Skin of body (tissue), 1 donor: ENCODE measurements at regions not wholly inside any gene's neighbourhood (a gene's known extent, or its start where the extent isn't known, plus 50 kb on each side); places are given as distances from the start of the nearest gene placed in this dataset.

Experiments
- DNase-seq: peaks from one replicate; lab custom pipeline; 2025; lab: John Stamatoyannopoulos, UW

- no peak for DNase-seq
These were observed 585.8 kb downstream of the QKI start for GRCh38 chr6:164000276-164000675.

GRCh38 chr6:163999475-164000125 lies 585.1 kb downstream of the QKI start:
- DNase-seq = peak; percentile 27

GRCh38 chr6:163998496-163998895 lies 584.0 kb downstream of the QKI start:
- no peak for DNase-seq

GRCh38 chr6:163996491-163996890 lies 582.0 kb downstream of the QKI start:
- no peak for DNase-seq

GRCh38 chr6:163994566-163994965 lies 580.0 kb downstream of the QKI start:
- no peak for DNase-seq

- no peak for DNase-seq
These were observed 578.2 kb downstream of the QKI start for GRCh38 chr6:163992701-163993100.

- peak; percentile 10 for DNase-seq
These were observed 577.5 kb downstream of the QKI start for GRCh38 chr6:163992056-163992455.

GRCh38 chr6:163991321-163991720 lies 576.8 kb downstream of the QKI start:
- DNase-seq = no peak

GRCh38 chr6:163986313-163986712 lies 571.8 kb downstream of the QKI start:
- DNase-seq = no peak

GRCh38 chr6:163985710-163986109 lies 571.2 kb downstream of the QKI start:
- no peak for DNase-seq

GRCh38 chr6:163985040-163985439 lies 570.5 kb downstream of the QKI start:
- DNase-seq = no peak

- DNase-seq = no peak
These were observed 569.8 kb downstream of the QKI start for GRCh38 chr6:163984124-163984936.

- no peak for DNase-seq
These were observed 569.2 kb downstream of the QKI start for GRCh38 chr6:163983679-163984078.

- DNase-seq = peak; percentile 51
These were observed 559.8 kb downstream of the QKI start for GRCh38 chr6:163974322-163974721.

- DNase-seq = no peak
These were observed 557.6 kb downstream of the QKI start for GRCh38 chr6:163971841-163972838.

GRCh38 chr6:163970846-163971564 lies 556.5 kb downstream of the QKI start:
- DNase-seq = no peak

- DNase-seq = peak; percentile 11
These were observed 551.2 kb downstream of the QKI start for GRCh38 chr6:163965426-163966348.

- DNase-seq = no peak
These were observed 550.3 kb downstream of the QKI start for GRCh38 chr6:163964789-163965188.

- DNase-seq = no peak
These were observed 548.9 kb downstream of the QKI start for GRCh38 chr6:163963205-163964120.
